ENCODE measurements at regions not wholly inside any gene's neighbourhood (a gene's known extent, or its start where the extent isn't known, plus 50 kb on each side); places are given as distances from the start of the nearest gene placed in this dataset.

GRCh38 chr14:54094765-54095164 lies 138.1 kb upstream of the BMP4 start:
- no peak for DNase-seq

DNA sequence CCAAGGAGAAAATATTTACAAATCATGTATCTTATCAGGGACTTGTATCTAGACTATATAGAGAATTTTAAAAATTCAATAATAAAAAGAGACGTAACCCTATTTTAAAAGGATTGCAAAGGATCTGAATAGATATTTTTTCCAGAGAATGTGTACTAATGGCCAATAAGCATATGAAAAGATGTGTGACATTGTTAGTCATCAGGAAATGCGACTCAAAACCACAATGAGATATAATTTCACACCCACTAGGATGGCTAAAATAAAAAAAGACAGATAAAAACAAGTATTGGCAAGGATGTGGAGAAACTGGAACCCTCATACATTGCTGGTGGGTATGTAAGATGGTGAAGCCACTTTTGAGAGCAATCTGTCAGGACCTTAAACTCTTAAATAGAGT lies 141.9 kb upstream of the BMP4 start:
- DNase-seq, result no peak

DNA sequence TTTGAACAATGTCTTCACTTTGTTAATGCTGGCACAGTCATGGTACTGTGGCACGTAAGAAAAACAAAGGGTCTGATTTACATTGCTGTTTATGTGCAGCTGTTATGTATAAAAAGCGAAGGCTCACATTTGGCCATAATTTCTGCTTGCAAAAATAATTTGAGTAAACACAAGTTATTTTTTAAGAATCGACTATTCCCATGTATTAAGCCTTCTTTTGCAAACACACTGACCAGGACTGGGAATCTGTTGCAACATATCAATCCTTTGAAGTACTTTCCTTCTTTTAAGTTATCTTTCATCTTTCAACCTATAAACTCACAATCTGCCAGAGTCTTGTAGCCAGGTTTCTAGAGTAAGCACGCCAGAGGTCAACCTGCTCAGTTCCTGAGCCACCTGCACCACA lies 145.4 kb upstream of the BMP4 start:
- DNase-seq, result no peak

DNA sequence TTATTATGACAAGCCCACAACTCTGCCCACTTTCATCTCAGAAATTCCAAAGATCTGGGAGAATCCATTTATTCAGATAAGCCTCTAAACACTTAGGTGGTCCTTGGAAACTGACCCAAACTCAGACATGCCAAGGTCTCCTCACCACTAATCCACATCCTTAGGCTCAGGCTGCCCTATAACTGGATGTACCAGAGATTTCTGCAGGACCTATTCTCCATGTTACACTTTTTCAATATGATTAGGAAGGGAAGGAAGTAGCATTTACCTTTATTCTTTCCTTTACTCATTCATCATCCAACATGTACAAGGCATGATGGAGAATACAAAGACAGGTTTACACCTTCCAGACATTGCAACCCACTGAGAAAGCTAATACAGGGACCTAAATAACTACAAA lies 145.9 kb upstream of the BMP4 start:
- no peak for DNase-seq

- no peak for DNase-seq
Observed at GRCh38 chr14:54104601-54105145, 148.0 kb upstream of the BMP4 start.

- DNase-seq, result no peak
Observed at GRCh38 chr14:54105406-54105805, 148.8 kb upstream of the BMP4 start.

DNA sequence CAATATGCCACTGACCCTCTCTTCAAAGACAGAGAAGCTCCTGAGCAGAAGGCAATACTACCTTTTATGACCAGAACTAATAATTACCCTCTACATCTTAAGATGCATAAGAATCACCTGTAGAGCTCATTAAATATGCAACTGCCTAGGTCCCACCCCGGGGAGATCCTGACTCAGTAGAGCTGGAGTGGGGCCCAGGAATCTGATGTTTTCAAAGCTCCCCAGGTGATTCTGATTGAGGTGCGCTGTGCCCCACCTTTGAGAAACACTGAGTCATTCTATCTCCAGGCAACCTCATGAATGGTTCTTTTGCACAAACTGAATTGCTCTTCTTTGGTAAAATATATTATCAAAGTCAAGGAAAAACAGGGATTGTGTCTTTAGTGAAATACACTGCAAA lies 149.3 kb upstream of the BMP4 start:
- no peak for DNase-seq

DNA sequence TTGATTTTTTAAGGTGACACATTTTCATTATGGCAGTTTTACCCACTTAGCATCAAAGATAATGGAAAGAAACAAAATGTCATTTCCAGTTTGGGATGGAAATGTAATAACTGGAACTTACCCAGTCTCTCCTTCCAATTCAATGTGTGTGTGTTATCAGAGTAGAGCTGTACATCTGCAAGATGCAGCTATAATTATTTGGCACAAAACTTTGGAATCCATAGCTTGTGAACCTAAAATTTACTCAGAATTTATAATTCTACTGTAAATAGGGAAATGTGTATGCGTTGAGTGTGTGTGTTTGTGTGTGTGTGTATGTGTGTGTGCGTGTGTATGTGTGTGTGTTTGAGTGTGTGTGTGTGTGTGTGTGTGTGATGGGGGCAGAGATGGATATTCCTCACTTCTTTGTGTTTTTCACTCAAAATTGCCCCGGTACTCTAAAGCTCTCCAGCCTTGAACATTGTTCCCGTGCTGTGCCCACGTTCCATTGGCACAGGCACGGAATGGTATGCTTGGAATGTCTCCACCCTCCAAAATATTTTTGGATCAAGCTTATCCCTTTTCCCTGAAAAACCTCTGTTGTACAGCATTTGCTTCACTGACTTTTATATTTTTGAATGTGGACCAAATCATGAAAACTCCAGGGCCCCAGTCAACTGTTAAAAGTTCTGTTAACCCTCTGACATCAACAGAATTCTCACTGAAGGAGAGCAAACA lies 150.2 kb upstream of the BMP4 start:
- DNase-seq, result no peak

DNA sequence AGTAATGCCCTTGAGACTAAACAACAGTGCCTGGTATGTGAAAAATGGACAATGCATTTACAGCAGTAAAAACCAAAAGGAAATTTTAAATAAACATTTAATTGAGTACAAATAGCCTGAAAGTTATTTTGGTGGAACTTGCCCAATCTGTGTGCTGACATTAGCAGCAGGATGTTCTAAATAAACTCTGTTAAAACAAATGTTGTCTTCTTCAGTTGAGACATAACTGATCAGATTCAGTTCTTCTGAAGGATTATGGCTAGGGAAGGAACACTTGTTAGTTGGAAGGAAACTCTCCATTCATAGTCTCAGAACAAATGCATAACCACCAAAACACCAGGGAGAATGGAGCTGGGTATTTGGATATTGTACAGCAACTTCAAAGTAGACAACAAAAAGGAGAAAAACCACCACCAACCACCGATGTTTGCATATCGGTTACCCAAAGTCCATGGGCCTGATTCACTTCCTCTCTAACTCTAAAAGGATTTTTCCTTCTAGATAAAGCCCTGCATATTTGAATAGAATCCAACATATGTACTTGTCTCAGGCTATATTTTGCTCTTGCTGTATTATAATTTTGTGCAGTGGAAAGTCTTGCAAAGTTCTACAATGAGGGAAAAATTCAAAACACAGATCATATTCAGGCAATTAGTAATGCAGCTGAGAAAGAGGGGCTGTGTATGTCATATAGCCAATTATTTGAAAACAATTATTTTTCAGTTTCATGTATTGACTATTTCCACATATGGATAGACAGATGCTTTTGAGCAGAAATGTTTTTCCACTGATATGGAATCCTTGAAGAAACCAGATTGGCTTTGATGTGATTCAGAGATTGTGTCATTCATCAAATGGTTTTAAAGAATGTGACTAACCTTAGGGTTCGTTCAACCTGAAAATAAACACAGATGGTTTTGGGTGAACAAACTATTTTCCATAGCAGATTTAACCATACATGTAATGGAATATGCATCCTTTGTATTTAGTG lies 152.2 kb upstream of the BMP4 start:
- DNase-seq, result no peak

DNA sequence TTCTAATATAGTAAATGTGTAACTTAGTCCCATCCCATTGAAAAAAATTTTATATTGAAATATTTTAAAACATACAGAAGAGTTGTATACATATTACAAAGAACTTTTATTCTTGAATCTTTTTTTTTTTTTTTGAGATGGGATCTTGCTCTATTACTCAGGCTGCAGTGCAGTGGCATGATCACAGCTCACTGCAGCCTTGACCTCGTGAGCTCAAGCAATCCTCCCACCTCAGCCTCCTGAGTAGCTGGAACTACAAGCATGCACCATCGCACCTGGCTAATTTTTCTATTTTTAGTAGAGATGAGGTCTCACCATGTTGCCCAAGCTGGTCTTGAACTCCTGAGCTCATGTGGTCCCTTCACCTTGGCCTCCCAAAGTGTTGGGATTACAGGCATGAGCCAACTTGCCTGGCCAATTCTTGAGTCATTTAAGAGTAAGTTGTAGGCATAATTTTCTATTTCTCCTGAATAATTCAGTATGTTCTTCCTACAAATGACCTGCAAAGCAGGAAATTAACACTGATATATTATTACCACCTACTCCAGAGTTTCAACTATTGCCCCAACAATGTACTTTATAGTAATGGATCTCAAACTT lies 153.0 kb upstream of the BMP4 start:
- DNase-seq, result no peak

GRCh38 chr14:54114941-54115340 lies 158.3 kb upstream of the BMP4 start:
- DNase-seq, result no peak

DNA sequence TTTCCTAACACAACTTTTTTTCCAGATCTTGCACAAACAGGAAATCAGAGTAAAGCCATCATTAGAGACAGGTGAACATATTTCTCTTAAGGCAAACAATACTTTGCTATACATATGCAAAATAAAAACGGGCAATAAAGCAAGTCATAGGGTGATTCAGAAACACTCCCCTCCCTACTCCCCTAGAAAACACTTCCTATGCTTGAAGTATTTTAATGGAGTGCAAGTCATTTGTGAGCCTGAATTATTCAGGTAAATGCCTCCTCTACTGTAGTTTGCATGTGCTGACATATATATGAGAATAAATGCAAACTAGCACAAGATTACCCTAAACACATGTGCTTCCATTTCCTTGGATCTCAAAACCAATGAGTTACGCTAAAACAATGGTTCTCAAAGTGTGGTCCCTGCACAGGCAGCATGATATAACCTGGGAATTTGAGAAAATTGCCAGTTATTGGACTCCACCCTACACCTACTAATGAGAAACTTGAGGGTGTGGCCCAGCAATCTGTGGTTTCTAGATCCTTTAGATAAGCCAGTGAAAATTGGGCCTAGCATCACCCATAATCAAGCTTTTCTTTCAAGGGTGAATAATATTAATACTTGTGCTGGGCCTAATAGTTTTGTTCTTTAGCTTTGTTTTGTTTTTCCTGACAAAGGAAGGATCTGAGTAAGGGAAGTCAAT lies 159.7 kb upstream of the BMP4 start:
- DNase-seq, result no peak

DNA sequence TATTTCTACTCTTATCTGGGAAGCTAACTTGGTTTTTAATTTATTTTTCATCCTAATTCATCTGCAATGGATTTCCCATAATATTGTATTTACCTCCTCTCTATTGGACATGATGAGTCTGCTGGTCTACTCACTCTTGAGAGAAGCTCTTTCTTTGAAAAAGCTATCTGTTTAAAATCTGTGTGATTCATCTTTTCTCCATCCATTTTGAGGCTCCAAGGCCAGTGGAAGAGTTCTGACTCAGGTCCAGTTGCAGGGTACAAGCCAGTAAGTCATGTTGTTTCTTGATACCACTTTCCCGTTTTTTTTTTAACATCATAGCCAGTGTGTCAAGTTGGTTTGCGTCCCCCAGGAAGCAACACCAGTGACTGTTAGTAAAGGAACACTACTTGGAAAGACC lies 160.3 kb upstream of the BMP4 start:
- DNase-seq, result no peak

GRCh38 chr14:54117396-54117795 lies 160.8 kb upstream of the BMP4 start:
- peak in 1 of 2 experiments; percentile 6 for DNase-seq

GRCh38 chr14:54117924-54118323 lies 161.3 kb upstream of the BMP4 start:
- no peak for DNase-seq

GRCh38 chr14:54120260-54120659 lies 163.6 kb upstream of the BMP4 start:
- no peak for DNase-seq

DNA sequence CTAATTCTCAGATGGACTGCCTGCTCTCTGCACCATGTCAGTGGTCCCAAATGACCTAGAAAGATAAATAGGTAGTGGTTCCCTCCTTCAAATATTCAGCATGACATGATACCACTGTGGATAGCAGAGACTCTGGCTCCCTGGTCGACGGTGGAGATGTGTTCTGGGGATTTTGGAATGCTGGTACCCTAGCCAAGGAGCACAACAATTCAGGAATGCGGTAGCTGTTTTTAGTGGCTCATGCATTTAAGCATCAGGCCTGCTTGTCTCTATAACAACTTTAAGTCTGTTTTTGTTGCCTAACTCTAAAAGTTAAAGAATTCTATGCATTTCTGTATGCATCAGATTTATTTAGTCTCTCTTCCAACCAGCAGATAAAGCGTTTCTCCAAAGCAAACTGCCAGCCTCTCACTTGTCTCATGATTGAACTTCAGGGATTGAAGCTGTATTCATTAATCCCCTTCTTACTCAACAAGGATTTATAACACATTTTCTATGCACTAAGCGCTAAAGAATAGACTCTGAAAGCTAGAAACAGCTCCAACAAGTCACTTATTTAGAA lies 164.9 kb upstream of the BMP4 start:
- DNase-seq, result no peak

GRCh38 chr14:54123841-54124240 lies 167.2 kb upstream of the BMP4 start:
- no peak for DNase-seq

- no peak for DNase-seq
Observed at GRCh38 chr14:54125109-54125508, 168.5 kb upstream of the BMP4 start.

DNA sequence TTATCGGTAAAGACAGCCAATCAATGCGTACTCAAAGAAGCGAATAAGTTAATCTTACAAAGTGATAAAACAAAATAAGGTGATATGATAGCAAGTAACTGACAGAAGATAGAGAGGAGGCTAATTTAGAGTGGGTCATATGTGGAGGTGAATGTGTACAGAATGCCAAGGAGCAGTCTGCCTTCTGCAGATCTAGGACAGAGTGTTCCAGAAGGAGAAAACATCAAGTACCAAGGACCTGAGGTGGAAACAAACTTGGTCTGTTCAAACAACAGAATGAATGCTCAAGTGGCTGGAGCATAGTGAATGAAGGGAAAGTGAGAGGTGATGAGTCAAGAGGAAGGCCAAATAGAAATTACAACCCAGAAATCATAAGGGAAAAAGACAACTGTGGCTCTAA lies 170.3 kb upstream of the BMP4 start:
- DNase-seq, result no peak

GRCh38 chr14:54127526-54127925 lies 170.9 kb upstream of the BMP4 start:
- DNase-seq, result no peak

DNA sequence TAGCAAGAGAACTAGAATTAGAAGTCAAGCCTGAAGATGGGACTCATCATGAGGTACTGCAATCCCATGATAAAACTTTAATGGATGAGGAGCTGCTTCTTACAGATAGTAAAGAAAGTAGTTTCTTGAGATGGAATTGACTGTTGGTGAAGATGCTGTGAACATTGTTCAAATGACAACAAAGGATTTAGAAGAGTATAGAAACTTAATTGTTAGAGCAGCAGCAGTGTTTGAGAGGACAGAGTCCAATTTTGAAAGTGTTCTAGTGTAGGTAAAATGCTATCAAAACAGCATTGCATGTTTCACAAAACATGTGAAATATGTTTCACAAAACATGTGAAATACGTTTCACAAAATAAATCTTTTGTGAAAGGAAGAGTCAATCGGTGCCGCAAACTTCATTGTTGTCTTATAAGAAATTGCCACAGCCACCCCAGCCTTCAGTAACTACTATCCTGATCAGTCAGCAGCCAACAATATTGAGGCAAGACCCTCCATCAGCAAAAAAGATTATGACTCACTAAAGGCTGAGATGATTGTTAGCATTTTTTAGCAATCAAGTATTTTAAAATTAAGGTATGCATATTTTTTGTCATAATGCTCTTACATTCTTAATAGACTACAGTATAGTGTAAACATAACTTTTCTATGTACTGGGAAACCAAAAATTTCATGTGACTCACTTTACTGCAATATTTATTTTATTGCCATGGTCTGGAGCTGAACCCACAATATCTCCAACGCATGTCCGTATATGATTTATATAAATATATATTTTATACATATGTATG lies 173.4 kb upstream of the BMP4 start:
- DNase-seq, result no peak

Measured in NCI-H2081 (cell line).